Calu3 (cell line): ENCODE measurements at regions not wholly inside any gene's neighbourhood (a gene's known extent, or its start where the extent isn't known, plus 50 kb on each side); places are given as distances from the start of the nearest gene placed in this dataset.

Experiments
- BruUV-seq: library from RNA; stranded (reverse); fragments of 400-500 nt; replicated peaks from 2 replicates; lab custom pipeline; 2021; lab: Mats Ljungman, UMichigan
- CTCF ChIA-PET: fragments of 300-600 bp; sonication (Branson Sonifier 250); formaldehyde crosslinking; loops from one replicate; lab custom pipeline; 2022; ENCODE audit warnings: antibody characterized with exemption; lab: Charles Lee
- DNase-seq: peaks from one replicate; pipeline ENCODE4 v3.0.0; 2022
- H3K27ac Mint-ChIP-seq: one replicate; pipeline ENCODE4 v1.8.0; 2022; ENCODE audit warnings: mixed read lengths; ENCODE audit not compliant: unreplicated experiment
- H3K27me3 Mint-ChIP-seq: one replicate; pipeline ENCODE4 v1.8.0; 2022; ENCODE audit warnings: mixed read lengths; ENCODE audit not compliant: unreplicated experiment
- H3K36me3 Mint-ChIP-seq: one replicate; pipeline ENCODE4 v1.8.0; 2022; ENCODE audit warnings: mild to moderate bottlenecking, moderate library complexity, mixed read lengths; ENCODE audit not compliant: insufficient read depth, unreplicated experiment
- H3K4me1 Mint-ChIP-seq: one replicate; pipeline ENCODE4 v1.8.0; 2022; ENCODE audit warnings: mild to moderate bottlenecking, low read depth, mixed read lengths; ENCODE audit not compliant: unreplicated experiment
- H3K4me3 Mint-ChIP-seq: one replicate; pipeline ENCODE4 v1.8.0; 2022; ENCODE audit warnings: mild to moderate bottlenecking, low read depth, moderate library complexity, mixed read lengths; ENCODE audit not compliant: unreplicated experiment
- H3K9me3 Mint-ChIP-seq: one replicate; pipeline ENCODE4 v1.8.0; 2022; ENCODE audit warnings: low read depth, mixed read lengths; ENCODE audit not compliant: unreplicated experiment
- intact Hi-C: fragments of 100-400 bp; cut with micrococcal nuclease; formaldehyde crosslinking; loops from one replicate; pipeline ENCODE4 v1.10.0; 2022; ENCODE audit not compliant: unreplicated experiment
- TF ChIP-seq, protein P1 (sequence below): fragments of 200-600 bp; IDR thresholded peaks from one replicate; pipeline ENCODE4 v1.8.0; 2022; ENCODE audit warnings: antibody characterized with exemption; ENCODE audit not compliant: unreplicated experiment

DNA sequence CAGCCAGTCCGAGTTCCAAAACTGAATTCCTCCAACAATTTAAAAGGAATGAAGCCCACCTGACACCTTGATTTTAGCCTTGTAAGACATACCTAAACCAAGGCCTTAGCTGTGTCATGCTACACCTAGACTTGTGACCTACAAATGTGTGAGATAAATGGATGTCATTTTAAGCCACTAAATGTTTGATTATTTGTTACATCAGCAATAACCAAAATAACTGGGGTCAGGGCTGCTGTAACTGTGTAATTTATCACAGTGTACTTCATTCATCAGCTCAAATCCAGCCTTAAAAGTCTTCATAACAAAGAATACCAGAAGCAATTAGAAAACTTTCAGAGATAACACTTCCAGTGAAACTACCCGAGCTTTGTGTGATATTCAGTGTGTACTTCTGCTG lies 673.0 kb upstream of the ANO3 start:
- intact Hi-C loops, result no loop called here
- Mint-ChIP-seq H3K27ac (no peak overlapping the region), H3K9me3 (no peaks in the 10 kb centered on the region), H3K4me1 (peaks cover 7% of the 10 kb centered on the region), H3K4me3 (no peak overlapping the region), H3K36me3 (no peaks in the 10 kb centered on the region), H3K27me3 (no peaks in the 10 kb centered on the region)
- CTCF ChIA-PET, result no interaction called here
- no peak for DNase-seq
- no TSS peak for BruUV-seq
- TF ChIP-seq, protein P1, sequence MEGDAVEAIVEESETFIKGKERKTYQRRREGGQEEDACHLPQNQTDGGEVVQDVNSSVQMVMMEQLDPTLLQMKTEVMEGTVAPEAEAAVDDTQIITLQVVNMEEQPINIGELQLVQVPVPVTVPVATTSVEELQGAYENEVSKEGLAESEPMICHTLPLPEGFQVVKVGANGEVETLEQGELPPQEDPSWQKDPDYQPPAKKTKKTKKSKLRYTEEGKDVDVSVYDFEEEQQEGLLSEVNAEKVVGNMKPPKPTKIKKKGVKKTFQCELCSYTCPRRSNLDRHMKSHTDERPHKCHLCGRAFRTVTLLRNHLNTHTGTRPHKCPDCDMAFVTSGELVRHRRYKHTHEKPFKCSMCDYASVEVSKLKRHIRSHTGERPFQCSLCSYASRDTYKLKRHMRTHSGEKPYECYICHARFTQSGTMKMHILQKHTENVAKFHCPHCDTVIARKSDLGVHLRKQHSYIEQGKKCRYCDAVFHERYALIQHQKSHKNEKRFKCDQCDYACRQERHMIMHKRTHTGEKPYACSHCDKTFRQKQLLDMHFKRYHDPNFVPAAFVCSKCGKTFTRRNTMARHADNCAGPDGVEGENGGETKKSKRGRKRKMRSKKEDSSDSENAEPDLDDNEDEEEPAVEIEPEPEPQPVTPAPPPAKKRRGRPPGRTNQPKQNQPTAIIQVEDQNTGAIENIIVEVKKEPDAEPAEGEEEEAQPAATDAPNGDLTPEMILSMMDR, result no peak

- H3K9me3 Mint-ChIP-seq, result no peaks in the 10 kb centered on the region
- DNase-seq, result no peak
- H3K4me3 Mint-ChIP-seq, result no peak overlapping the region
- H3K27me3 Mint-ChIP-seq, result no peaks in the 10 kb centered on the region
- H3K4me1 Mint-ChIP-seq, result peaks cover 7% of the 10 kb centered on the region
- H3K36me3 Mint-ChIP-seq, result no peaks in the 10 kb centered on the region
- CTCF ChIA-PET, result no interaction called here
- no peak overlapping the region for H3K27ac Mint-ChIP-seq
- TF ChIP-seq, protein P1, result no peak
- intact Hi-C loops, result no loop called here
- no TSS peak for BruUV-seq
Measured at GRCh38 chr11:25659706-25660105, 672.2 kb upstream of the ANO3 start.

DNA sequence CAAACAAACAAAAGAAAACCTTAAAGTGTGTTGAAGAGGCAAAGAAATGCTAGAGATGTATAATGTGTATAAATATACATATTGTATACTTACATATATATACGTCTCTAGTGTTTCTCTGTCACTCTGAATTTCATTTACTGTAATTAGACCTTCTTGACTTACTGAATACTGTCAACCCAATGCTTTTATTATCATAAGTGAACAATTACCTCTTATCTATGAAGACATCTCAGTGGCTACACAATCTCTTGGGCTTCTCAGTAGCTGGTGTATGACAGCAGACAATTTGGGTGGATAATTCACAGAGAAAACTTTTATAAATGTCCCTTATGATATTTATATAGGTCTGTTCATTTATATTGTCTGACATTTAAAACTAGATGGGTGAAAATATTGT lies 664.1 kb upstream of the ANO3 start:
- Mint-ChIP-seq H3K4me1 (no peaks in the 10 kb centered on the region), H3K4me3 (no peak overlapping the region), H3K9me3 (peaks cover 3% of the 10 kb centered on the region), H3K27me3 (no peaks in the 10 kb centered on the region), H3K36me3 (no peaks in the 10 kb centered on the region), H3K27ac (no peak overlapping the region)
- no peak for DNase-seq
- BruUV-seq, result no TSS peak
- CTCF ChIA-PET, result no interaction called here
- intact Hi-C loops, result no loop called here
- TF ChIP-seq, protein P1, result no peak

- Mint-ChIP-seq H3K36me3 (no peaks in the 10 kb centered on the region), H3K4me3 (no peak overlapping the region), H3K27me3 (no peaks in the 10 kb centered on the region), H3K9me3 (peaks cover 7% of the 10 kb centered on the region), H3K4me1 (no peaks in the 10 kb centered on the region), H3K27ac (no peak overlapping the region)
- DNase-seq, result no peak
- no TSS peak for BruUV-seq
- intact Hi-C loops, result no loop called here
- TF ChIP-seq, protein P1, result no peak
- CTCF ChIA-PET, result no interaction called here
Measured at GRCh38 chr11:25691959-25692358, 640.0 kb upstream of the ANO3 start.
